Thymus (tissue), 11 donors: ENCODE measurements at regions not wholly inside any gene's neighbourhood (a gene's known extent, or its start where the extent isn't known, plus 50 kb on each side); places are given as distances from the start of the nearest gene placed in this dataset.

Source experiments
- DNase-seq, 9 donors: peaks; one replicate each; pipeline ENCODE4 v3.0.0-alpha.2; 2013; ENCODE audit warnings: low spot score in 9 of 9, low read depth in 6 of 9, missing footprints in 1 of 9
- H3K27ac ChIP-seq, 2 donors: one replicate each; pipeline ENCODE4 v1.5.1; 2013; ENCODE audit warnings: control low read depth in 1 of 2, low read depth in 1 of 2, low read length in 1 of 2, mild to moderate bottlenecking in 1 of 2, moderate library complexity in 1 of 2
- H3K27me3 ChIP-seq, 2 donors: one replicate each; pipeline ENCODE4 v1.5.1; 2013; ENCODE audit warnings: low read length in 1 of 2; ENCODE audit not compliant: control insufficient read depth in 2 of 2, insufficient read depth in 1 of 2
- H3K36me3 ChIP-seq, 2 donors: one replicate each; pipeline ENCODE4 v1.5.1; 2013; ENCODE audit warnings: low read length in 1 of 2, mild to moderate bottlenecking in 1 of 2, moderate library complexity in 1 of 2; ENCODE audit not compliant: control insufficient read depth in 2 of 2, insufficient read depth in 2 of 2
- H3K4me1 ChIP-seq, 2 donors: one replicate each; pipeline ENCODE4 v1.5.1; 2013; ENCODE audit warnings: low read length in 2 of 2; ENCODE audit not compliant: control insufficient read depth in 2 of 2, insufficient read depth in 2 of 2
- H3K4me3 ChIP-seq, 2 donors: one replicate each; pipeline ENCODE4 v1.5.1; 2013; ENCODE audit warnings: low read length in 2 of 2, control low read depth in 1 of 2, mild to moderate bottlenecking in 1 of 2
- H3K9me3 ChIP-seq, 2 donors: one replicate each; pipeline ENCODE4 v1.5.1; 2013; ENCODE audit warnings: low read length in 1 of 2, mild to moderate bottlenecking in 1 of 2; ENCODE audit not compliant: control insufficient read depth in 2 of 2, insufficient read depth in 1 of 2
- WGBS: extraction: QIAGEN DNeasy Blood & Tissue Kit; methylation state at CpG from one replicate; pipeline ENCODE4 v1.1.7; 2013; 5-methylcytosine and 5-hydroxymethylcytosine counted together
- donor health status: healthy.

DNA sequence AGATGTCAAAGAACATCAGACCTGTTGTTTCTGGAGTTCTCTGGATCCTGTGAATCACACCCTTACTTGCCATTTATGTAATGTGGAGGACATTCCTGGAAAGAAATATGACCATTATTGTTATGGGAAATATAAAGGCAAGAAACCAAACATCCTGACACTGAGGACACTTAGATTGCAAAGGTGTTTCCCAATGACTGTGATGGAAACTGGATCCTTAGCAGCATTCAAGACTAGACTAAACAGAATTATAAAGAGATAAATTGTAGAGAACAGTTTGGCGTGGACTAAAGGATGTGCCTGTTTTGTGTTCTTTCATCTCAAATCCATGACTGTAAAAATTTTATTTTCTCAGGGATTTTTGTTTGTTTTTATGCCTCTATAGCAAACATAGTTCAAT lies 347.7 kb upstream of the SLC14A2 start:
- WGBS = 94% methylated on average over 1 of the region's 1 CpG
- Histone ChIP-seq H3K4me3 (no peak overlapping the region), H3K27me3 (no peaks in the 10 kb centered on the region), H3K4me1 (no peaks in the 10 kb centered on the region), H3K27ac (no peak overlapping the region), H3K9me3 (no peaks in the 10 kb centered on the region), H3K36me3 (no peaks in the 10 kb centered on the region)
- no peak for DNase-seq

DNA sequence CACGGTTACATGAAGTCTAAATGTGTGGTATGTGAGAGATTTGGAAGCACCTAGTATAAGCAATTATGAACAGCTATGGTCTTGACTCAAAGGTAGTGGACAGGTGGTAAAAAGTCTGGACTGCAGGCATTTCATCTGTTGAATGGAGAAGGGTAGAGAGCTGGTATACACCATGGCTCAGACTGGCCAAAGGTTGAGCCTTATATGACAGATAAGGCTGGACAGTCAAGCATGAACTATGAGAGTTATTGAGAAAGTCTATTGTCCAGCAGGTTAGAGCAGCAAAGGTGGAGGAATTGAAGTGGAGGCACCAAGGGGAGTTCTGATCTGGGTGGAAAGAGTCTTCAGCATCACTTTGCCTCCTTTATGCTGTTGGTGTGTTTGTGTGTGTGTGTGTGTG lies 346.7 kb upstream of the SLC14A2 start:
- Histone ChIP-seq H3K36me3 (no peaks in the 10 kb centered on the region), H3K4me1 (no peaks in the 10 kb centered on the region), H3K27me3 (no peaks in the 10 kb centered on the region), H3K4me3 (no peak overlapping the region), H3K9me3 (no peaks in the 10 kb centered on the region), H3K27ac (no peak overlapping the region)
- DNase-seq = no peak
- WGBS = 97% methylated on average over 1 of the region's 1 CpG

- H3K36me3 ChIP-seq = no peaks in the 10 kb centered on the region
Observed at GRCh38 chr18:45270289-45270771, 344.9 kb upstream of the SLC14A2 start.

GRCh38 chr18:45274026-45274425 lies 341.2 kb upstream of the SLC14A2 start:
- Histone ChIP-seq H3K9me3 (peaks cover 0 to 2% of the 10 kb centered on the region in 2 donors), H3K36me3 (no peaks in the 10 kb centered on the region), H3K27me3 (no peaks in the 10 kb centered on the region), H3K27ac (no peak overlapping the region), H3K4me1 (no peaks in the 10 kb centered on the region), H3K4me3 (no peak overlapping the region)
- no peak for DNase-seq
- WGBS = 97% methylated on average over 1 of the region's 1 CpG

More at GRCh38 chr18:45270289-45270771, 344.9 kb upstream of the SLC14A2 start:
- Histone ChIP-seq H3K9me3 (no peaks in the 10 kb centered on the region), H3K27ac (no peak overlapping the region), H3K27me3 (no peaks in the 10 kb centered on the region), H3K4me3 (no peak overlapping the region), H3K4me1 (no peaks in the 10 kb centered on the region)
- DNase-seq = no peak

GRCh38 chr18:45275367-45276113 lies 339.7 kb upstream of the SLC14A2 start:
- Histone ChIP-seq H3K36me3 (no peaks in the 10 kb centered on the region), H3K9me3 (peaks cover 0 to 2% of the 10 kb centered on the region in 2 donors), H3K27me3 (no peaks in the 10 kb centered on the region), H3K27ac (no peak overlapping the region), H3K4me1 (no peaks in the 10 kb centered on the region), H3K4me3 (no peak overlapping the region)
- 93% methylated on average over 5 of the region's 5 CpGs for WGBS
- DNase-seq = peak in 2 of 9 donors; percentile 8 to 9

DNA sequence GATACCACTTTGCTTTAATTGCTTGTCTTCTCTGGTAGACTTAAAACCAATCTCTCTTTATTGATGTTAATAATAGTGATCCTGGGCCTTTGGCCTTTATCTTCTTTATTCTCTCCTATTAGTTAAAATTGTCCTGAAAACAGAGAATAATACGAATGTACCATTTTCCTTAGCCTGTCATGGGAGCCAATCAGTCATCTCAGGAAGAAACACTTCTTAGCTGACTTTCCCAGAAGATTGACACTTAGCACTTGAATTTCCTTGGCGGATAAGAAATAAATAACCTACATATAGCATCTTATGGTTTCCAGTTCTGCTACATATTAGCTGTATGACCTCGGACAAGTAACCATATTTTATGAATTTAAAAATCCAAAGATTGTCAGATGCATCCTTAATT lies 338.4 kb upstream of the SLC14A2 start:
- WGBS = 96% methylated on average over 3 of the region's 3 CpGs

DNA sequence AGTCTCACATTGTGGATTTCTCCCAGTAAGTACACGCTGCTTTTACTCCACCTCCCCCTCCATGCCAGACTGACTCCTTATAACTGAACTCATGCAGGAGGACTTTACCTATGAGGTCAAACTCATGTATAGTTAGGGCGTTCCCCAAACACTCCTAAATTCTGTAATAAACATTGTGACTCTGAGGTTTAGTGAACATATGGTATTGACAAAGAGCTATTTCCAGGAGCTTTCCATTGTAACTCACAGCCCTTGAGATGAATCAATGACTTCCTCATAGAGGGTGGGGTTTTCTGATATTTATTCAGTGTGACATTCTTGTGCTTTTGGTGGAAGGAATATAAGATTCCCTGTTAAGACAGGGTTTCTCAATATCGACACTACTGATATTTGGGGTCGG lies 337.4 kb upstream of the SLC14A2 start:
- 97% methylated on average over 4 of the region's 4 CpGs for WGBS
- Histone ChIP-seq H3K36me3 (no peaks in the 10 kb centered on the region), H3K27me3 (no peaks in the 10 kb centered on the region), H3K4me1 (no peaks in the 10 kb centered on the region), H3K9me3 (peaks cover 0 to 2% of the 10 kb centered on the region in 2 donors), H3K27ac (no peak overlapping the region), H3K4me3 (no peak overlapping the region)
- DNase-seq = no peak

More for the DNA sequence above, 338.4 kb upstream of the SLC14A2 start:
- Histone ChIP-seq H3K9me3 (peaks cover 0 to 2% of the 10 kb centered on the region in 2 donors), H3K4me1 (no peaks in the 10 kb centered on the region), H3K4me3 (no peak overlapping the region), H3K36me3 (no peaks in the 10 kb centered on the region), H3K27ac (no peak overlapping the region), H3K27me3 (no peaks in the 10 kb centered on the region)
- DNase-seq = no peak

- Histone ChIP-seq H3K27ac (no peak overlapping the region), H3K9me3 (peaks cover 0 to 2% of the 10 kb centered on the region in 2 donors), H3K4me1 (no peaks in the 10 kb centered on the region), H3K27me3 (no peaks in the 10 kb centered on the region), H3K4me3 (no peak overlapping the region), H3K36me3 (no peaks in the 10 kb centered on the region)
- 88% methylated on average over 10 of the region's 10 CpGs for WGBS
- DNase-seq = no peak
Observed at GRCh38 chr18:45280481-45281276, 334.6 kb upstream of the SLC14A2 start.

DNA sequence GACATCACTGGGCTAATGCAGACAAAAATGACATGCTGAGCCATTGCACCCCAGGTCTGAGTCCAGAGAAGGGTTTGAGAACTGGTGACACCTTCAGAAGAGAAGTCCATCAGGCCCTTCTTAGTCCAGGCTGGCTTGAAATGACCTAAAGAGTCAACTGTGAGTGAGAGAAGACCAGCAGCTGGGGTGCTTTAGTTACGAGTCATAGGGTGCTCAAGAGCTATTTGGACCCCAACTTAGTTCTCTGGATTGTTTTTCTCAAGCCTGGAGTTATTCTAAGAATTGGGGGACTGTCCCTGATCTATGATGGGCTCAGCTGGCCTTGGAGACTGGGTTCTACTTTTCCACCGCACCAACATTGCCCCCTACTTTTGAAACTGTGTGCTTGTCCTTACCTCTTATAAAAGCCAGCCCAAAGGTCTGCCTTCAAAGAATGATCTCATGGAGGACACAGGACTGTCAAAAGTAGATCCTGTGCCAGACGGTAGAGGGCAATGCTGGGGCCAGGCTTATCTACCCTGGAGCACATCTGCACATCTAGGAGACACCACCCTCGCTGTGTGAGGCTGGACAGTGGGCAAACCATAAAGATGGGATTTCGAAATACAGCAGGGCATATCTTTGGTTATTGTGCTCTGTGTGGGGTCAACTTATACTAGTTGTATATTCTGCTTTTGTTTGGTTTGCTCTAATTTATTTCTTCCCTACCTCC lies 333.0 kb upstream of the SLC14A2 start:
- 89% methylated on average over 5 of the region's 5 CpGs for WGBS
- no peaks in the 10 kb centered on the region for H3K4me1 ChIP-seq

More for the DNA sequence above, 333.0 kb upstream of the SLC14A2 start:
- no peak for DNase-seq
- Histone ChIP-seq H3K27me3 (no peaks in the 10 kb centered on the region), H3K27ac (no peak overlapping the region), H3K9me3 (no peaks in the 10 kb centered on the region), H3K4me3 (no peak overlapping the region), H3K36me3 (no peaks in the 10 kb centered on the region)
